Ovary (tissue), 3 donors: ENCODE measurements at regions not wholly inside any gene's neighbourhood (a gene's known extent, or its start where the extent isn't known, plus 50 kb on each side); places are given as distances from the start of the nearest gene placed in this dataset.

ENCODE experiments used
- CTCF ChIP-seq, 3 donors: fragments of 450-650 bp in 2 of 3; fragments of 200-600 bp in 1 of 3; IDR thresholded peaks; one replicate each; pipeline versions ENCODE4 v1.5.1 to v1.8.0; 2016 to 2022; ENCODE audit warnings: antibody characterized with exemption in 3 of 3, mild to moderate bottlenecking in 1 of 3
- EP300 ChIP-seq: sonication (generic); formaldehyde crosslinking; IDR thresholded peaks from one replicate; pipeline ENCODE4 v1.6.1; 2017; ENCODE audit warnings: antibody characterized with exemption
- POLR2A ChIP-seq: fragments of 450-650 bp; IDR thresholded peaks from one replicate; pipeline ENCODE4 v1.6.1; 2017; ENCODE audit warnings: antibody characterized with exemption, mild to moderate bottlenecking, moderate library complexity
- donor health status: DM: no; HTN: no; CAD: no.

GRCh38 chr16:62383941-62384340 is 347.7 kb upstream of the CDH8 start:
- TF ChIP-seq CTCF (IDR thresholded peaks at IDR 0.05), result no peak
- TF ChIP-seq POLR2A, result no peak
- no peak for TF ChIP-seq EP300
